C4-2B (cell line): ENCODE measurements at regions not wholly inside any gene's neighbourhood (a gene's known extent, or its start where the extent isn't known, plus 50 kb on each side); places are given as distances from the start of the nearest gene placed in this dataset.

Source experiments
- ZFX ChIP-seq: fragments of 450-650 bp; IDR thresholded peaks from 2 replicates; pipeline ENCODE4 v1.6.1; 2017
- TF ChIP-seq, protein P1 (sequence below): fragments of 450-650 bp; conservative IDR thresholded peaks from 2 replicates; pipeline ENCODE4 v1.5.1; 2017; ENCODE audit warnings: mild to moderate bottlenecking

DNA sequence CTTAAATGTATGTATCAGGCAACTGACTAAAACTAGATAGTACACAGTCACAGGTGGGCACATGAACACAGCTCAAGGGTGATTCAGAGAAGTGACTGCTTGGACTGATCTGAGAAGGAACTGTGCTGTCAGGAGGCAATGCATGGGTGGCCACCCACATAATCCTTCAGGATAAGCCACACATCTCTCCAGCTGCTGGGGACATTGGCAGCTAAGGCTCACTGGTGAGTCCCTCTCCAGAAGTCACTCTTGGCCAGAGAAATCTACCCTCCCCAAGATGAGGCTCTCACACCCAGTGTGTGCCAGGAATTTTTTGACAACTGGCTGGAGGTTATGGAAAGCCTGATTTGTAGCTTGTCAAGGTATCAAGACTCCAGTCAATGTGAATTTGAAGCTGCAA lies 302.4 kb upstream of the NEBL start:
- TF ChIP-seq, protein P1, sequence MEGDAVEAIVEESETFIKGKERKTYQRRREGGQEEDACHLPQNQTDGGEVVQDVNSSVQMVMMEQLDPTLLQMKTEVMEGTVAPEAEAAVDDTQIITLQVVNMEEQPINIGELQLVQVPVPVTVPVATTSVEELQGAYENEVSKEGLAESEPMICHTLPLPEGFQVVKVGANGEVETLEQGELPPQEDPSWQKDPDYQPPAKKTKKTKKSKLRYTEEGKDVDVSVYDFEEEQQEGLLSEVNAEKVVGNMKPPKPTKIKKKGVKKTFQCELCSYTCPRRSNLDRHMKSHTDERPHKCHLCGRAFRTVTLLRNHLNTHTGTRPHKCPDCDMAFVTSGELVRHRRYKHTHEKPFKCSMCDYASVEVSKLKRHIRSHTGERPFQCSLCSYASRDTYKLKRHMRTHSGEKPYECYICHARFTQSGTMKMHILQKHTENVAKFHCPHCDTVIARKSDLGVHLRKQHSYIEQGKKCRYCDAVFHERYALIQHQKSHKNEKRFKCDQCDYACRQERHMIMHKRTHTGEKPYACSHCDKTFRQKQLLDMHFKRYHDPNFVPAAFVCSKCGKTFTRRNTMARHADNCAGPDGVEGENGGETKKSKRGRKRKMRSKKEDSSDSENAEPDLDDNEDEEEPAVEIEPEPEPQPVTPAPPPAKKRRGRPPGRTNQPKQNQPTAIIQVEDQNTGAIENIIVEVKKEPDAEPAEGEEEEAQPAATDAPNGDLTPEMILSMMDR: no peak
- TF ChIP-seq ZFX: no peak
